ENCODE measurements at regions not wholly inside any gene's neighbourhood (a gene's known extent, or its start where the extent isn't known, plus 50 kb on each side); places are given as distances from the start of the nearest gene placed in this dataset.

DNA sequence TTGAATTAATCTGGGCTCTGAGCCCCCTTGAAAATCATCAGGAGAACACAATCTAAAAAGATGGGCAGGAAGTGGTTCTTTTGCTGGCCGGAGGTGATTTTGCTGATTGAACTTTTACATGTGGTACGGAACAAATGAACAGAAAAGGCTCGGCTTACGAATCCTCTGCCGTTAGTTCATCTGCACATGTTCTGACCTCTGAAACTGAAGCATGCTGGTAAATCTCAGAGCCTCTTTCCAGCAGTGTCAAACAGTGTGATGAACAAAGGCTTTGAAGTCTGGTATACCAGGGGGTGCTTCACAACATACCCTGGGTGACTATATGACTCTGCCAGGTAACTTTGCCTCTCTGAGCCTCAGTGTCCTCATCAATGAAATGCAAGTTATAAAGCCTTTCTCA, 194.2 kb upstream of the C1QTNF7 start:
- no peaks in the 10 kb centered on the region for H3K36me3 ChIP-seq (ENCODE audit: control insufficient read depth, insufficient read depth, low read length)
- H3K4me1 ChIP-seq (ENCODE audit: control insufficient read depth, insufficient read depth, low read length): peaks cover 15% of the 10 kb centered on the region
- no peaks in the 10 kb centered on the region for H3K9me3 ChIP-seq (ENCODE audit: control insufficient read depth, insufficient read depth, low read length)
- H3K4me3 ChIP-seq (ENCODE audit: low read length): no peak overlapping the region
- peak in 1 of 2 donors; percentile 38 for DNase-seq
- Mint-ChIP-seq H3K36me3 (no peaks in the 10 kb centered on the region), H3K4me1 (peaks cover 32 to 33% of the 10 kb centered on the region in 2 donors), H3K27me3 (ENCODE audit: low read depth in 2 of 2) (no peaks in the 10 kb centered on the region), H3K9me3 (no peaks in the 10 kb centered on the region), H3K4me3 (peak overlapping the region; percentile 65), H3K27ac (peak overlapping the region; percentile 63 to 71)
- peak; percentile 37 to 55 (median 46) for ATAC-seq
- intact Hi-C loops (cut with micrococcal nuclease): loop anchor here (2.0 to 5.0 kb wide), 2 partner anchors 417 to 769 kb away; no protein-coding TSS in a partner anchor
- no peaks in the 10 kb centered on the region for H3K27me3 ChIP-seq (ENCODE audit: control insufficient read depth, insufficient read depth, low read length)
- no peak overlapping the region for H3K27ac ChIP-seq (ENCODE audit: low read length)
- TF ChIP-seq, protein P1, sequence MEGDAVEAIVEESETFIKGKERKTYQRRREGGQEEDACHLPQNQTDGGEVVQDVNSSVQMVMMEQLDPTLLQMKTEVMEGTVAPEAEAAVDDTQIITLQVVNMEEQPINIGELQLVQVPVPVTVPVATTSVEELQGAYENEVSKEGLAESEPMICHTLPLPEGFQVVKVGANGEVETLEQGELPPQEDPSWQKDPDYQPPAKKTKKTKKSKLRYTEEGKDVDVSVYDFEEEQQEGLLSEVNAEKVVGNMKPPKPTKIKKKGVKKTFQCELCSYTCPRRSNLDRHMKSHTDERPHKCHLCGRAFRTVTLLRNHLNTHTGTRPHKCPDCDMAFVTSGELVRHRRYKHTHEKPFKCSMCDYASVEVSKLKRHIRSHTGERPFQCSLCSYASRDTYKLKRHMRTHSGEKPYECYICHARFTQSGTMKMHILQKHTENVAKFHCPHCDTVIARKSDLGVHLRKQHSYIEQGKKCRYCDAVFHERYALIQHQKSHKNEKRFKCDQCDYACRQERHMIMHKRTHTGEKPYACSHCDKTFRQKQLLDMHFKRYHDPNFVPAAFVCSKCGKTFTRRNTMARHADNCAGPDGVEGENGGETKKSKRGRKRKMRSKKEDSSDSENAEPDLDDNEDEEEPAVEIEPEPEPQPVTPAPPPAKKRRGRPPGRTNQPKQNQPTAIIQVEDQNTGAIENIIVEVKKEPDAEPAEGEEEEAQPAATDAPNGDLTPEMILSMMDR (IDR thresholded peaks at IDR 0.05): no peak
- 3% methylated on average over 5 of the region's 5 CpGs for WGBS (ENCODE audit: insufficient coverage)

DNA sequence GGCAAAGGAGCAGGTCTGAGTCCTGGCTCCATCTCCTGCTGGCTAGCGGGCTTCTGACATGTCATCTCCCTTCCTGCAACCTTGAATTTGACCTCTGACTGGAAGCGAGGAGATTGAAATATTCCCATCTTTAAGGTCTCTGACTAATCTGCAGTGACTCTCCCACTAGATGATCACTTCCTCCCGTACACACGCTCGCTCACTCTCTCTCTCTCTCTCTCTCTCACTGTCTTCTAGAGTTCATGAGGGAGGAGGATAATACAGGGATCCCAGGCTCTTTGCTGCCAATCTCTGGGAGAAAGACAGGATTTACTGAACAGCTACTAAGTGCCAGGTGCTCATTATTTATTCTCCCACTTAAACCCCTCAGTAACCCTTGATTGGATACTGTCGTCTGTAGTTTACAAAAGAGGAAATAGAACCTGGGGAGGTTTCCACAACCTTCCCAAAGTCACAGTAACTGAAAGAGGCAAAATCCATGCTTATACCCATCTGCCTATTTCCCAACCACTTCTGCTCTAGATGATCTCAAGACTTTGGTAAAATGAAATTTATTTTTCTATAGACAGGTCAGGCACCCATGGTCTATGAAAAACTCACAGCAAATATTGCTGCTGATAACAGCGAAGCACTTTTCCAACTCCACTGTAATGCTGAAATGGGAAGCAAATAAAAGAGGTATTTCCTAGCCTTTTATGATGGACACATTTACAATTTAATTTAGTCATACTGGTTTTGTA, 193.5 kb upstream of the C1QTNF7 start:
- H3K27ac Mint-ChIP-seq: peak overlapping the region; percentile 63 to 71
- ATAC-seq: peak in 2 of 3 donors; percentile 37 to 44
- WGBS (ENCODE audit: insufficient coverage): 77% methylated on average over 3 of the region's 7 CpGs
- Histone ChIP-seq H3K4me1 (ENCODE audit: control insufficient read depth, insufficient read depth, low read length) (peaks cover 15% of the 10 kb centered on the region), H3K4me3 (ENCODE audit: low read length) (no peak overlapping the region), H3K27ac (ENCODE audit: low read length) (no peak overlapping the region), H3K36me3 (ENCODE audit: control insufficient read depth, insufficient read depth, low read length) (no peaks in the 10 kb centered on the region), H3K27me3 (ENCODE audit: control insufficient read depth, insufficient read depth, low read length) (no peaks in the 10 kb centered on the region), H3K9me3 (ENCODE audit: control insufficient read depth, insufficient read depth, low read length) (no peaks in the 10 kb centered on the region)
- H3K4me3 Mint-ChIP-seq: peak overlapping the region; percentile 72
- intact Hi-C loops (cut with micrococcal nuclease): loop anchor here (5.0 kb wide), 1 partner anchor 768 kb away; no protein-coding TSS in a partner anchor
- H3K36me3 Mint-ChIP-seq: no peaks in the 10 kb centered on the region
- no peaks in the 10 kb centered on the region for H3K9me3 Mint-ChIP-seq
- TF ChIP-seq, protein P1 (IDR thresholded peaks at IDR 0.05): no peak
- peak in 1 of 2 donors; percentile 18 for DNase-seq
- no peaks in the 10 kb centered on the region for H3K27me3 Mint-ChIP-seq (ENCODE audit: low read depth in 2 of 2)
- peaks cover 32 to 33% of the 10 kb centered on the region in 2 donors for H3K4me1 Mint-ChIP-seq

DNA sequence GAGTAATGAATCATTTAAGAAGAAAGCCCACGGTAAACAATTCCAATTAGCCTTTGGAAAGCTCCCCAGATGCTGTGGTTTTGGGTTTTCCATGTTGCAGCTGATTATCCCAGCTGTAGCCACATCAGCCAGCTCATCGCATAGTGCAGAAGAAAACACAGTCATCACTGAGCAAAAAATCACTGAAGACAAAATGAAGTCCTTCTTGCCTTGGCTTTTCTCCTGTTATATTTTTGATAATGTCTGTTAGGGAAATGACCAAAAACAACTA, 193.0 kb upstream of the C1QTNF7 start:
- ATAC-seq: no peak
- H3K4me3 Mint-ChIP-seq: no peak overlapping the region
- Histone ChIP-seq H3K36me3 (ENCODE audit: control insufficient read depth, insufficient read depth, low read length) (no peaks in the 10 kb centered on the region), H3K9me3 (ENCODE audit: control insufficient read depth, insufficient read depth, low read length) (no peaks in the 10 kb centered on the region), H3K4me3 (ENCODE audit: low read length) (no peak overlapping the region), H3K27me3 (ENCODE audit: control insufficient read depth, insufficient read depth, low read length) (no peaks in the 10 kb centered on the region), H3K27ac (ENCODE audit: low read length) (no peak overlapping the region), H3K4me1 (ENCODE audit: control insufficient read depth, insufficient read depth, low read length) (peaks cover 15% of the 10 kb centered on the region)
- TF ChIP-seq, protein P1 (IDR thresholded peaks at IDR 0.05): no peak
- no peaks in the 10 kb centered on the region for H3K36me3 Mint-ChIP-seq
- H3K9me3 Mint-ChIP-seq: no peaks in the 10 kb centered on the region
- DNase-seq: no peak
- peaks cover 32 to 33% of the 10 kb centered on the region in 2 donors for H3K4me1 Mint-ChIP-seq
- no peaks in the 10 kb centered on the region for H3K27me3 Mint-ChIP-seq (ENCODE audit: low read depth in 2 of 2)
- intact Hi-C loops (cut with micrococcal nuclease): loop anchor here (5.0 kb wide), 1 partner anchor 768 kb away; no protein-coding TSS in a partner anchor
- 71% methylated on average over 2 of the region's 2 CpGs for WGBS (ENCODE audit: insufficient coverage)
- peak overlapping the region in 1 of 2 donors; percentile 71 for H3K27ac Mint-ChIP-seq

DNA sequence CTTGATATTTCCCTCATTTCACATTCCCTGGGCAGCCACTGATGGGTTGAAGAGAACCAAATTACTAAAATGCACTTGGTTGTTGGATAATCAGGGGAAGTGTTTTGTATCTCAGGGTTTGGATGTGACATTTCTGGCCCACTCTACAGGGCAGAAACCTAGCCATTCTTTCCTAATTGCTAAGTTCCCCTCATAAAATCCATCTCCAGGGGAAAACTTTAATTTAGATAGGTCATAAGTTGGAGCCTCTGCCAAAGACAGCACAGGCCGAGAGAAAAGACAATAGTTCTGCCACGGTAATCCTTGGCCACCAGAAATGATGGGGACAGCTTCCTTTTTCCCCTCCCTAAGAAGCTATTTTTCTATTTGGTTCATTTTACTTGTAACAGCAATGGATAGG, 192.7 kb upstream of the C1QTNF7 start:
- no peak overlapping the region for H3K27ac Mint-ChIP-seq
- H3K36me3 ChIP-seq (ENCODE audit: control insufficient read depth, insufficient read depth, low read length): no peaks in the 10 kb centered on the region
- no peaks in the 10 kb centered on the region for H3K9me3 Mint-ChIP-seq
- H3K27me3 ChIP-seq (ENCODE audit: control insufficient read depth, insufficient read depth, low read length): no peaks in the 10 kb centered on the region
- TF ChIP-seq, protein P1 (IDR thresholded peaks at IDR 0.05): no peak
- H3K27me3 Mint-ChIP-seq (ENCODE audit: low read depth in 2 of 2): no peaks in the 10 kb centered on the region
- peaks cover 15% of the 10 kb centered on the region for H3K4me1 ChIP-seq (ENCODE audit: control insufficient read depth, insufficient read depth, low read length)
- no peak overlapping the region for H3K4me3 ChIP-seq (ENCODE audit: low read length)
- H3K9me3 ChIP-seq (ENCODE audit: control insufficient read depth, insufficient read depth, low read length): no peaks in the 10 kb centered on the region
- ATAC-seq (no peak), DNase-seq (no peak)
- no peak overlapping the region for H3K27ac ChIP-seq (ENCODE audit: low read length)
- H3K4me3 Mint-ChIP-seq: no peak overlapping the region
- intact Hi-C loops (cut with micrococcal nuclease): no loop called here
- peaks cover 32 to 33% of the 10 kb centered on the region in 2 donors for H3K4me1 Mint-ChIP-seq
- no CpG with 5 or more reads among the region's 2 CpGs for WGBS (ENCODE audit: insufficient coverage)
- no peaks in the 10 kb centered on the region for H3K36me3 Mint-ChIP-seq

Data from natural killer cell (primary cell).